ENCODE measurements at regions not wholly inside any gene's neighbourhood (a gene's known extent, or its start where the extent isn't known, plus 50 kb on each side); places are given as distances from the start of the nearest gene placed in this dataset.

- TF ChIP-seq CTCF (IDR thresholded peaks at IDR 0.05; ENCODE audit: poor library complexity, severe bottlenecking), result no peak
- ATAC-seq (ENCODE audit: low read depth) (no peak), DNase-seq (ENCODE audit: low spot score) (peak; percentile 27)
- Histone ChIP-seq H3K4me3 (ENCODE audit: severe bottlenecking) (no peak overlapping the region), H3K9me3 (ENCODE audit: severe bottlenecking) (peaks cover 5% of the 10 kb centered on the region), H3K27me3 (ENCODE audit: insufficient read depth, poor library complexity, severe bottlenecking) (no peaks in the 10 kb centered on the region), H3K4me1 (ENCODE audit: insufficient read depth, poor library complexity, severe bottlenecking) (no peaks in the 10 kb centered on the region), H3K27ac (ENCODE audit: poor library complexity, severe bottlenecking) (no peak overlapping the region), H3K36me3 (ENCODE audit: low read depth) (no peaks in the 10 kb centered on the region)
Measured at GRCh38 chr10:131772441-131772840, 128.4 kb upstream of the PPP2R2D start.

DNA sequence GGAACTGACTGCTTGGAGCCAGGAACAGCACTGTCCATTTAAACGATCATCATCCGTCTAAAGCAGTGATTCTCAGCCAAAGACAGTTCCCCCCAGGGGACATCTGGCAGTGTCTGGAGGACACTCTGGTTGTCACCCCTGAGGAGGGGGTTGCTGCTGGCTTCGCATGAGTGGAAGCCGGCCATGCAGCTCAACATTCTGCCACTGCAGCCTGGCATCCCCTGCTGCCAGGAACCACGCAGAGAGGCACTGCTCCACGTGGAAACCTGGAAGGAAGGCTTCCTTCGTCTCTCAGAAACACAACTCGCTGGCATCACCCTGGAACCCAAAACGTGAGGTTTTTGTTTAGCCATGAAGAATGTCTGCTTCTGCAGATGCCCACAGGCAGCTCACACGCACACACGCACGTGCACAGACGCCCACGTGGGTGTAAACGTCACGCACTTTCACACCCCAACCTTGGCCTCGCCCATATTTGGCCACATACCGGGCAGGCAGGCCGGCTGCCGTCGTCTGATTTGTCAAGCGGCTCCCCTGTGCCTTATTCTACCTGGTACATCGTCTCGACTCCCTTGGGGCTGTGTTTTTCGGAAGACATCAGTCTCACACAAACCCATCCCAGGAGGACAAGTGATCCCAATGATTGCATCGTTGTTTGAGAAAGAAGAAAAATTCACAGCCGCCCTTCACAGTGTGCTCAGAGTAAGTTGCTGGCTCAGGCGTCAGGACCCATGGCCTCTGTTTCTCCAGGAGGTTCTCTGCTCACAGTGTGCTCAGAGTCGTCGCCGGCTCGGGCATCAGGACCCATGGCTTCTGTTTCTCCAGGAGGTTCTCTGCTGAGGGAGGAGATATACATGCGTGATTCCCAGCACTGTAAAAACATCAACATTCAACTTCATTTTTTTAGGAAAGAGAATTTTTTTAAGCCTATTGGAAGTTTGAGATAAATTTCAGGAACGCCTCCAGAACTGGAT, 127.2 kb upstream of the PPP2R2D start:
- H3K4me1 ChIP-seq (ENCODE audit: insufficient read depth, poor library complexity, severe bottlenecking), result no peaks in the 10 kb centered on the region
- peak; percentile 25 for DNase-seq (ENCODE audit: low spot score)
- no peaks in the 10 kb centered on the region for H3K36me3 ChIP-seq (ENCODE audit: low read depth)
- no peaks in the 10 kb centered on the region for H3K27me3 ChIP-seq (ENCODE audit: insufficient read depth, poor library complexity, severe bottlenecking)
- ATAC-seq (ENCODE audit: low read depth), result no peak
- peaks cover 9% of the 10 kb centered on the region for H3K9me3 ChIP-seq (ENCODE audit: severe bottlenecking)
- TF ChIP-seq CTCF (IDR thresholded peaks at IDR 0.05; ENCODE audit: poor library complexity, severe bottlenecking), result no peak
- no peak overlapping the region for H3K27ac ChIP-seq (ENCODE audit: poor library complexity, severe bottlenecking)
- no peak overlapping the region for H3K4me3 ChIP-seq (ENCODE audit: severe bottlenecking)

DNA sequence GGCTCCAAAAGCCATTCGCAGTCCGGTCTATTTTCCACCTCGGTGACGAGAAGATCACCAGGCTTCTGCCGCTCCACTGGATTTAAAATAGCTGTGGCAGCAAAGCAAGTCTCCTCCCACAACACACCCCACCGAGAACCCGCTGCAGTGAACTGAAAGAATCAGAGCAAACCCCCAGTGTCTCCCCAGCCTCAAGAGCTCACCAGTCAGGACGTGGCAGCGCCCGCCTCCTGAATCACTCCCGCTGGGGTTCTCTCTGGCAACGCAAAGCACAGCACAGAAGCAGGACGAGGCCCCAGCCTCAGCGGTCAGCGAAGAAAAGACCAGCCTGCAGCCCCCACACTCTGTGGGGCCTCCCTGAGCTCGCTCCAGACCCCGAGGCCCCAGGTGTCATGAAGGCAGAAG, 126.1 kb upstream of the PPP2R2D start:
- H3K9me3 ChIP-seq (ENCODE audit: severe bottlenecking), result peaks cover 9% of the 10 kb centered on the region
- TF ChIP-seq CTCF (IDR thresholded peaks at IDR 0.05; ENCODE audit: poor library complexity, severe bottlenecking), result no peak
- no peak for ATAC-seq (ENCODE audit: low read depth)

DNA sequence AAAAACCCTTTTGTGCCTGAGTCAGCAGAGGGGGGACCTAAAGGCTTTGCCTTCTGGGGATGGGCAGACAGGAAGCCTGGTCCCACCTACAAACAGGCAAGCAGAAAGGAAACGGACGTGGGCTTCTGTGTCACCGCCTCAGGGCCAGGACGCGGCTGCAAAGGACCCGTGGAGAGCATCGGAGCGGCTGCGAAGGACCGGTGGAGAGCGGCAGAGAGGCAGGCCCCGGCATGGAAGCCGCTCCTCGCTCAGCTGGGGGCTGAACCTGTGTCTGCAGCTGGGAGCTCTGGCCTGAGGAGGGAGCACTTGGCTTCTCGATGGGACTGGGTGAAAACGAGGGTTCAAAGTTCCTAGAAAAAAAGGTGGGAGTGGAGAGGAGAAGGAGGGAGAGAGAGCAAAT, 125.4 kb upstream of the PPP2R2D start:
- DNase-seq (ENCODE audit: low spot score), result peak; percentile 38
- Histone ChIP-seq H3K4me1 (ENCODE audit: insufficient read depth, poor library complexity, severe bottlenecking) (no peaks in the 10 kb centered on the region), H3K27me3 (ENCODE audit: insufficient read depth, poor library complexity, severe bottlenecking) (no peaks in the 10 kb centered on the region), H3K4me3 (ENCODE audit: severe bottlenecking) (no peak overlapping the region), H3K27ac (ENCODE audit: poor library complexity, severe bottlenecking) (no peak overlapping the region), H3K36me3 (ENCODE audit: low read depth) (no peaks in the 10 kb centered on the region), H3K9me3 (ENCODE audit: severe bottlenecking) (peaks cover 9% of the 10 kb centered on the region)
- TF ChIP-seq CTCF (IDR thresholded peaks at IDR 0.05; ENCODE audit: poor library complexity, severe bottlenecking), result no peak
- ATAC-seq (ENCODE audit: low read depth), result no peak

More for the DNA sequence above, 126.1 kb upstream of the PPP2R2D start:
- DNase-seq (ENCODE audit: low spot score), result peak; percentile 40
- H3K27ac ChIP-seq (ENCODE audit: poor library complexity, severe bottlenecking), result no peak overlapping the region
- no peaks in the 10 kb centered on the region for H3K36me3 ChIP-seq (ENCODE audit: low read depth)
- H3K4me1 ChIP-seq (ENCODE audit: insufficient read depth, poor library complexity, severe bottlenecking), result no peaks in the 10 kb centered on the region
- H3K27me3 ChIP-seq (ENCODE audit: insufficient read depth, poor library complexity, severe bottlenecking), result no peaks in the 10 kb centered on the region
- no peak overlapping the region for H3K4me3 ChIP-seq (ENCODE audit: severe bottlenecking)

- no peak for TF ChIP-seq CTCF (IDR thresholded peaks at IDR 0.05; ENCODE audit: poor library complexity, severe bottlenecking)
- Histone ChIP-seq H3K36me3 (ENCODE audit: low read depth) (no peaks in the 10 kb centered on the region), H3K9me3 (ENCODE audit: severe bottlenecking) (peaks cover 9% of the 10 kb centered on the region), H3K4me3 (ENCODE audit: severe bottlenecking) (no peak overlapping the region), H3K27ac (ENCODE audit: poor library complexity, severe bottlenecking) (no peak overlapping the region), H3K4me1 (ENCODE audit: insufficient read depth, poor library complexity, severe bottlenecking) (no peaks in the 10 kb centered on the region), H3K27me3 (ENCODE audit: insufficient read depth, poor library complexity, severe bottlenecking) (no peaks in the 10 kb centered on the region)
- DNase-seq (ENCODE audit: low spot score), result peak; percentile 29
- ATAC-seq (ENCODE audit: low read depth), result no peak
Measured at GRCh38 chr10:131775833-131776232, 125.0 kb upstream of the PPP2R2D start.
